NCI-H2171 treated with DMSO at 0.1 percent for 48 hours (cell line): ENCODE measurements at regions not wholly inside any gene's neighbourhood (a gene's known extent, or its start where the extent isn't known, plus 50 kb on each side); places are given as distances from the start of the nearest gene placed in this dataset.

Experiments
- DNase-seq: peaks from one replicate; lab custom pipeline; 2025; lab: John Stamatoyannopoulos, UW

GRCh38 chr4:130484826-130485225 is 1388.9 kb downstream of the C4orf33 start:
- no peak for DNase-seq

- DNase-seq = peak; percentile 24
Observed at GRCh38 chr4:130485371-130485770, 1389.4 kb downstream of the C4orf33 start.

GRCh38 chr4:130486186-130486585 is 1390.2 kb downstream of the C4orf33 start:
- DNase-seq = no peak

- DNase-seq = no peak
Observed at GRCh38 chr4:130486841-130487240, 1390.9 kb downstream of the C4orf33 start.

- no peak for DNase-seq
Observed at GRCh38 chr4:130510661-130511060, 1414.7 kb downstream of the C4orf33 start.

GRCh38 chr4:130511776-130512175 is 1415.8 kb downstream of the C4orf33 start:
- no peak for DNase-seq

GRCh38 chr4:130524057-130524456 is 1428.1 kb downstream of the C4orf33 start:
- no peak for DNase-seq

- no peak for DNase-seq
Observed at GRCh38 chr4:130530505-130530904, 1434.6 kb downstream of the C4orf33 start.

GRCh38 chr4:130534651-130535050 is 1438.7 kb downstream of the C4orf33 start:
- DNase-seq = no peak

GRCh38 chr4:130542953-130543352 is 1447.0 kb downstream of the C4orf33 start:
- no peak for DNase-seq

GRCh38 chr4:130545171-130545570 is 1449.2 kb downstream of the C4orf33 start:
- DNase-seq = no peak

GRCh38 chr4:130545596-130545995 is 1449.6 kb downstream of the C4orf33 start:
- no peak for DNase-seq

- no peak for DNase-seq
Observed at GRCh38 chr4:130559268-130559667, 1463.3 kb downstream of the C4orf33 start.

GRCh38 chr4:130563185-130563888 is 1467.4 kb downstream of the C4orf33 start:
- peak; percentile 14 for DNase-seq

GRCh38 chr4:130563889-130564418 is 1468.0 kb downstream of the C4orf33 start:
- no peak for DNase-seq

- DNase-seq = no peak
Observed at GRCh38 chr4:130568746-130569145, 1472.8 kb downstream of the C4orf33 start.

- DNase-seq = peak; percentile 60
Observed at GRCh38 chr4:130573742-130574141, 1477.8 kb downstream of the C4orf33 start.

- DNase-seq = no peak
Observed at GRCh38 chr4:130574215-130574614, 1478.3 kb downstream of the C4orf33 start.

- peak; percentile 76 for DNase-seq
Observed at GRCh38 chr4:130576218-130576617, 1480.3 kb downstream of the C4orf33 start.

GRCh38 chr4:130591091-130591490 is 1495.1 kb downstream of the C4orf33 start:
- no peak for DNase-seq

GRCh38 chr4:130600706-130601105 is 1504.8 kb downstream of the C4orf33 start:
- DNase-seq = no peak

GRCh38 chr4:130603043-130603442 is 1507.1 kb downstream of the C4orf33 start:
- no peak for DNase-seq

- DNase-seq = no peak
Observed at GRCh38 chr4:130608121-130608520, 1512.2 kb downstream of the C4orf33 start.

GRCh38 chr4:130628531-130628930 is 1532.6 kb downstream of the C4orf33 start:
- no peak for DNase-seq
